ENCODE measurements at regions not wholly inside any gene's neighbourhood (a gene's known extent, or its start where the extent isn't known, plus 50 kb on each side); places are given as distances from the start of the nearest gene placed in this dataset.
"Not testable (repeated sequence)": the region's sequence is repeated elsewhere in the genome, so short reads cannot be mapped to it uniquely, and the experiment has no call there.

- DNase-seq: no peak
Observed at GRCh38 chr6:158920311-158920905, 79.6 kb downstream of the RSPH3 start.

GRCh38 chr6:158919865-158920264 is 80.1 kb downstream of the RSPH3 start:
- DNase-seq: no peak

GRCh38 chr6:158916617-158917016 is 83.4 kb downstream of the RSPH3 start:
- no peak for DNase-seq

GRCh38 chr6:158914923-158915322 is 85.1 kb downstream of the RSPH3 start:
- DNase-seq: no peak

DNA sequence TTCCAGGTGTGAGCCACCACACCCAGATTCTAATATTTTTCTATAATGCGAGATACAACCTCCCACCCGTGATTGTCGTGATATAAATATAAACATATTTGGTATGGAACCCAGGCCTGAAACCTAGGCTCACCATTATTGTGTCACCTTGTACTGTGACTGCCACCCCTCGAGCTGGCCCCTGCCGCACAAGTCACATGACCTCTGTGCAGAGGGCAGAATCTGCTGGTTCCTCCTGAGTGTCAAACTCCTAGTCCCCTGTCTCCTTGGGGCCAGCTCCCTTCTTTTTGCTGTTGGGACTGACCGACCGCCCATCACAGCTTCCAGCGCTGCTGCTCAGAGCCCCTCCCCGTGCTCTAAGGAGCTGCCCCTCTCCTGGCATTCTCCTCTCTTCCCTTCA is 86.4 kb downstream of the RSPH3 start:
- DNase-seq: no peak

DNA sequence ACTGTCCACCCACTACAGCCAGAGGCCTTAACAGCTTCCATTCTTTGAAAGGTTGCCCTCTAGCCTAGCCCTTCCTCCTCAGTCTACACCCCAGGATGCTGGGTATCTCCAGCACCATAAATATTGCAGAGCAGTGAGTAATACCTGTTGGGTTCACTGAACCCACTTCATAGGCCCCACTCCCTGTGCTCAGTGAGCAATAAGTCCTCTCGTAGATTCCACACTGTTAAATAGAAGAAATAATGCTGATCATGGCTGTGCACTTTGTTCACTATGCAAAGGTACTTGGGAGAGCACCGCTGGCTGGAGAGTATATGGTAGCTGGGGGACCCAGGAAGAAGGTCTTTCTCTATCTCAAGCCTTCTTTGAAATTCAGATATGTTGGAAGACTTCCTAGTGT is 87.3 kb downstream of the RSPH3 start:
- DNase-seq: no peak

- no peak for DNase-seq
Observed at GRCh38 chr6:158911746-158912480, 88.1 kb downstream of the RSPH3 start.

DNA sequence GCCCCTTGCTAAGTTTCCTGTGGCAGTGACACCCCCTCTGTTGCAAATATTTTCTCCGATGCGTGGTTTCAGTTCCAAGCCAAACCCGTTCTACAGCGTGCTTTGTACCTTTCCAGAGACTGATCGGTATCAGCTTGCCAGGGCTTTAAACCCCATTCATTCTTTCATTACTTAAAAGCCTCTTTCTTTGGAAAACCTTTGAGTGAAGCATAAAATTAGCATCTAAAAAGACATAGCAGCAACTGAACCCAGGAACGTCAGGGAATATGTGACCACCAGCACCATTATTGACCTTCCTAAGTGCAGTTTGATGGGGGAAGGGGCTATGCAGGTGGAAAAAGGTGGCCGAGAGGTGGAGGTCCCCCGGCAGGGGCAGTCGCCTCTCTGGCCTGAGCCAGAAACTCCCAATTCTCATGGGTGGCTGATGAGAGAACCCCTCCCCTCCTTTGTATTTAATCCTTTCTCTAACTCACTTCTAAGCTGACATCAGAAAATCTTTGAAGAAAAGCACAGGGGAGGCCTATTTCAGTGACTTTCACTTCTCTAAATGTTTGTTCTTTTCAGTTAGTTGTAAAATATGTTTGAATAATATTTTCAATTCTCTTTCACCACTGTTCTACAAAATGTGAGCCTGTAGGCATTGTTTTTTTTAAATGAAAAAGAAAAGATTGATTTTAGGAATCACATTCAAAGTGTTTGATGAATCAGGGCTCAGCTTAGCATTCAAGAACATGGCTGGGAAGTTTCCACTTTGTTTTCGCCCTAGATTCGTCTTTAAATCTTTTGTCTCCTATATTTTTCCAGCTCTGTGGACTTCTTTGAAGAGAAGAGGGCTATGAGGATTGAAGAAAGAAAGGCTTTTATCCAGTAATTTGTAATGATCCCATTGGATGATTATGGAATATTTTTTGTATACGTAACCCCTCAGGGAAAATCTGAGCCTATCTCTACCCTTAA is 89.2 kb downstream of the RSPH3 start:
- DNase-seq: no peak

DNA sequence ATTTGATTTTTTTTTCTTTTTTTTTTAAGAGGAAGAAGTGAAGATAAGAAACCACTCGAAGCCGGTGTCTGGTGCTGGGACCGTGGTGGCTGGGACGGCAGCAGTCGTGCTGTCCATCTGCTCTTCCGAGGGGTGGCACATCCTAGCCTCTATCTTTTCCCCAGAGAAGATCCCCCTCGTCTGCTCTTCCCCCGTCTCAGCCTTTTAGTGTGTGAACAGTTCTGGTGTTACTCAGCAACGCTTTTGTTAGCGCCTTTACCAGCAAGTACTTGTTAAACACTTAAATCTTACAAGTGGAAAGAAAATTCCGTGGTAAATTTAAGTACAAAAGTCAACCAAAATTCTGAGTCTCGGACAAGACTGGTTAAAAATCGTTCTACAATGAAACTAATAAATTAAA is 90.1 kb downstream of the RSPH3 start:
- DNase-seq: no peak

- DNase-seq: no peak
Observed at GRCh38 chr6:158908606-158909005, 89.4 kb upstream of the EZR start.

- DNase-seq: no peak
Observed at GRCh38 chr6:158907931-158908330, 88.8 kb upstream of the EZR start.

DNA sequence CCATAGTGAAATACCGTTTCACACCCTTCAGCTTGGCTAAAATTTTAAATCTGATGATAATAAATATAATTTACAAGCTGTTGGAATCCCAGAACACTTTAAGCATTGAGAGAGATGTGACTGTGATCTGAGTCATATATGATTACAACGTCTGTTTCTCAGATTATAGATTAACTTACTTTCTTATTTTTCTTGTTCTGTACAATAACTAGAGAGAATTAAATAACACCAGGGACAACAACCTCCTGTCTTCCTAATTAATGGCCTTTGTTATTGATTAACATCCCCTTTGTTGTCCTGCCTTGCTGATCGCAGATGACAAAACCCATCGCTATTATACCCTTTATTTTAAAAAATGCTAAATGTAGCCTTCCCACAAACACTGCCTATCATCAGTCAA is 87.8 kb upstream of the EZR start:
- DNase-seq: no peak

DNA sequence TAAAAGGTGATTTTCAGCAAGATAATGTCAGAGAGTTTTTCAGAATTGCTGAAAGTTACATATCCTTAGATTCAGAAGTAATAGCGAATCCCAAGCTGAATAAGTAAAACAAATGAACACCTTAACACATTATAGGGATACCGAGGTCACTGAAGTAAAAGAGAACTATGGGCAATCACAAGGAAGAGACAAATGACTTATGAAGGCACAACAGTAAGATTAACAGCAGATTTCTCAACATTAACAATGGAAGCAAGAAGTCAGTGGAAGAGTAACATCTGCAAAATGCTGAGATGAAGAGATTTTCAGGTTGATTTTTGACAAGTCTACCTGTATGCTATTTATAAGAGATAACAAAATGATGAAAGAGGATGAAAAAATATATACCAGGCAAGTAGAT is 86.1 kb upstream of the EZR start:
- DNase-seq: no peak

GRCh38 chr6:158903801-158904200 is 84.6 kb upstream of the EZR start:
- DNase-seq: no peak

GRCh38 chr6:158900663-158901312 is 81.6 kb upstream of the EZR start:
- DNase-seq: no peak

DNA sequence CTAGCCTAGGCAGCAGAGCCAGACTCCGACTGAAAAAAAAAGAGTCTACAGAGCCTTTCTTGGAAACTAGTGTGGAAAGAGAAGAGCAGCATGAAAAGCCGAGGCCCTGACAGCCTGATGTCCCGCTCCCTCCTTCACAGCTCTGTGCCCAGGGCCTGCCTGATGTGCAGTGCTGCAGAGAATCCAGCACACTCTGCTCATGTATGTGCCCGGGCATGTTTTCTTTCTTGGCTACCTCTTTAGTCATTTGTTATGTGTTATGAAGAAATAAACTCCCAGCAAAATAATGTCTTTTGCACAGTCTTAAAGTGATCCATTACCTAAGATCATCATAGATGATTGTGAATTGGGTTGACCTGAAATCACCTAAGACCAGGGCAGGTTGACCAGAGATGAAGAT is 78.1 kb upstream of the EZR start:
- no peak for DNase-seq

GRCh38 chr6:158895661-158896060 is 76.5 kb upstream of the EZR start:
- no peak for DNase-seq

DNA sequence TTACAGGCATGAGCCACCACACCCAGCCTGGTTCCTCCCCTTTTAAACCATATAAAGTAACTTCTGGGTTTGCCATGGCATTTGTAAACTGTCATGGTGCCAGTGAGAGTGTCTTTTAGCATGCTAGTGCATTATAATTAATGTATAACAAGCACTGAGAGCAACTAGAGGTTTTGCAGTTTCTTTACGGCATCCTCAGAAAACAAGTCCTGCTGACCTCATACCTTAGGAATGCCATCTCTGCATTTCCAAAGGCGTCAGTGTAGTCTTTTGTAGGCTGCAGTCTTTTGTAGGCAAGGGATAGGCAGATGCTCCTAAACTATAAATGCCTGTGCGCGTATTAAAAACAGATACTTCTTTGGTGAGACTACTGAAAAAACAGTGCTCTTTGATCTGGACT is 75.0 kb upstream of the EZR start:
- no peak for DNase-seq

DNA sequence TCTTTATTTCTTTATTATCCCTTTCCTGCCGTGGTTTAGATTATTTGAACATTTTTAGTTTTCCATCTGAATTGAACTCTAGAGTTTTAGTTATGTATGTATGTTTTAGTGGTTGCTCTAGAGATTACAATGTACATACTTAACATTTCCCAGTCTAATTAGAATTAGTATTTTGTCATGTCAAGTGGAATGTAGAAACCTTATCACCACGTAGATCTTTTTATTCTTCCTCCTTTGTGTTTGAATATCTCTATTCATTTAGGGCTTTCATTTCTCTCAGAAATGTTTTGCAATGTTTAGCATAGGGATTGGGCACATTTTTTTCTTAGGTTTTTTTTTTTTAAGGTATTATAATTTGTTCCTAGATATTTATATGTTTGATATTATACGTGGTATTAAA is 73.1 kb upstream of the EZR start:
- DNase-seq: no peak

DNA sequence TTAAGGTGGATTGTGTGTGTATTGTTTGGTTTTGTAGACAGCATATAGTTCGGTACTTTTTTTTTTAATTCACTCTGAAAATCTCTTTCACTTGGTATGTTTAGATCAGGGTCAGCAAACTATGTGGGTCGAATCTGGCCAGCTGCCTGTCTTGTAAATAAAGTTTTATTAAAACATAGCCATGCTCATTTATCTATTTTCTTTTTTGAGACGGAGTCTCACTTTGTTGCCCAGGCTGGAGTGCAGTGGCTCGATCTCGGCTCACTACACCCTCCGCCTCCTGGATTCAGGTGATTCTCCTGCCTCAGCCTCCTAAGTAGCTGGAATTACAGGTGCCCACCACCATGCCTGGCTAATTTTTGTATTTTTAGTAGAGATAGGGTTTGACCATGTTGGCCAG is 72.4 kb upstream of the EZR start:
- DNase-seq: not testable (repeated sequence)

- not testable (repeated sequence) for DNase-seq
Observed at GRCh38 chr6:158888171-158888570, 69.0 kb upstream of the EZR start.

GRCh38 chr6:158886346-158886977 is 67.3 kb upstream of the EZR start:
- DNase-seq: not testable (repeated sequence)

GRCh38 chr6:158881884-158882283 is 62.7 kb upstream of the EZR start:
- DNase-seq: not testable (repeated sequence)
